Lower leg skin (tissue), 4 donors: ENCODE measurements at regions not wholly inside any gene's neighbourhood (a gene's known extent, or its start where the extent isn't known, plus 50 kb on each side); places are given as distances from the start of the nearest gene placed in this dataset.

Source experiments
- DNase-seq, 2 donors: peaks; one replicate each; pipeline ENCODE4 v3.0.0-alpha.2; 2019; ENCODE audit warnings: low spot score in 2 of 2
- H3K4me3 ChIP-seq: fragments of 200-600 bp; sonication (generic); 2 replicates; pipeline ENCODE4 v1.5.1; 2017; ENCODE audit warnings: mild to moderate bottlenecking, low read depth; ENCODE audit not compliant: poor library complexity, severe bottlenecking
- POLR2A ChIP-seq, 2 donors: fragments of 450-650 bp; IDR thresholded peaks; one replicate each; pipeline ENCODE4 v1.6.1; 2016 to 2017; ENCODE audit warnings: antibody characterized with exemption in 2 of 2, mild to moderate bottlenecking in 1 of 2, moderate library complexity in 1 of 2
- WGBS, 2 donors: methylation state at CpG; one replicate each; pipeline ENCODE4 v1.1.5; 2018; 5-methylcytosine and 5-hydroxymethylcytosine counted together
- intact Hi-C: fragments of 100-400 bp; cut with DNase I; formaldehyde crosslinking; loops from one replicate; pipeline ENCODE4 v1.15.0; 2023; ENCODE audit warnings: low total_unique reads
- TF ChIP-seq, protein P1 (sequence below), 3 donors: fragments of 450-650 bp; IDR thresholded peaks; one replicate each; pipeline ENCODE4 v1.5.1; 2016; ENCODE audit warnings: antibody characterized with exemption in 3 of 3, mild to moderate bottlenecking in 3 of 3, moderate library complexity in 2 of 3

DNA sequence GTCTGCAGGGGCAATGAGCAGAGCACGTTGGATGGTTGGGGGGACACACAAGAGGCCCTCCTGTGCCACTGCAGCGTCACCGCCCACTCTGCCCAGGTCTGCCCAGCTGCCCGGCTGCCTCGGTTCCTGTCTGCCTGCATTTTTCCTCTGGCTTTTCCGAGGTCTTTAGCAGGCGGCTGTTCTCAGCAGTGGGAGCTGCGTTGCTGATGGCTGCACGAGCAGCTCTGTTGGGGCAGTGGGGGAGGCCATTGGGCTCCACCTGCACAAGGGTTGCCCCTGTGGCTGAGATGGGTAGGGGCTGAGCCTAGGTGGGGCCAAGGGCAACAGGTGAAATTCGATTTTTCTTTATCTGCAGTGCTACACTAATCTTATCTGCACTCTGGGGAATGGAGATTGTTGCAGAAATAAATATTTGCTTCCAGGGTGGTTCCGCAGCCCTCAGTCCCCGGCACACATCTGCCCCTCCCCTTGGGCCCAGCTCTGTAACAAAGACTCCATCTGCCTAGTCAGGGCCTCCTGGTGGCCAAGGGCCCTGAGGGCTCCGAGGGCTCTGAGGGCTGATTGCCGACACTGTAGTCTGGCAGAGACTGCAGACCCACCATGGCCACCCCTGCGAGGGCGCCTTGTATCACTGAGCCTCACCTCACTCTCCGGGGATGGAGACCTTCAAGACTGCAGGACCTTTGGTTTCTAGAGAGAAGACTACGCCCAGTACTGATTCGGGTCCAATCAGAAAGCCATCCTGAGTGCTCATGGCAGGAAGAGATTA is 141.7 kb upstream of the SHH start:
- no peak for DNase-seq
- TF ChIP-seq, protein P1, sequence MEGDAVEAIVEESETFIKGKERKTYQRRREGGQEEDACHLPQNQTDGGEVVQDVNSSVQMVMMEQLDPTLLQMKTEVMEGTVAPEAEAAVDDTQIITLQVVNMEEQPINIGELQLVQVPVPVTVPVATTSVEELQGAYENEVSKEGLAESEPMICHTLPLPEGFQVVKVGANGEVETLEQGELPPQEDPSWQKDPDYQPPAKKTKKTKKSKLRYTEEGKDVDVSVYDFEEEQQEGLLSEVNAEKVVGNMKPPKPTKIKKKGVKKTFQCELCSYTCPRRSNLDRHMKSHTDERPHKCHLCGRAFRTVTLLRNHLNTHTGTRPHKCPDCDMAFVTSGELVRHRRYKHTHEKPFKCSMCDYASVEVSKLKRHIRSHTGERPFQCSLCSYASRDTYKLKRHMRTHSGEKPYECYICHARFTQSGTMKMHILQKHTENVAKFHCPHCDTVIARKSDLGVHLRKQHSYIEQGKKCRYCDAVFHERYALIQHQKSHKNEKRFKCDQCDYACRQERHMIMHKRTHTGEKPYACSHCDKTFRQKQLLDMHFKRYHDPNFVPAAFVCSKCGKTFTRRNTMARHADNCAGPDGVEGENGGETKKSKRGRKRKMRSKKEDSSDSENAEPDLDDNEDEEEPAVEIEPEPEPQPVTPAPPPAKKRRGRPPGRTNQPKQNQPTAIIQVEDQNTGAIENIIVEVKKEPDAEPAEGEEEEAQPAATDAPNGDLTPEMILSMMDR (IDR thresholded peaks at IDR 0.05) = no peak
- no peak for TF ChIP-seq POLR2A (IDR thresholded peaks at IDR 0.05)
- 73 to 77% methylated on average over 15 to 16 of the region's 19 CpGs for WGBS, 2 donors
- intact Hi-C loops = no loop called here
- H3K4me3 ChIP-seq = no peak overlapping the region

GRCh38 chr7:155953501-155953778 is 141.2 kb upstream of the SHH start:
- WGBS, 2 donors = 48 to 62% methylated on average over 5 of the region's 5 CpGs
- DNase-seq = no peak
- TF ChIP-seq, protein P1 (IDR thresholded peaks at IDR 0.05) = no peak
- no peak for TF ChIP-seq POLR2A (IDR thresholded peaks at IDR 0.05)
- intact Hi-C loops = no loop called here
- H3K4me3 ChIP-seq = no peak overlapping the region

GRCh38 chr7:155951554-155952158 is 139.4 kb upstream of the SHH start:
- H3K4me3 ChIP-seq = no peak overlapping the region
- DNase-seq = no peak
- WGBS, 2 donors = 72 to 80% methylated on average over 21 of the region's 21 CpGs
- TF ChIP-seq POLR2A (IDR thresholded peaks at IDR 0.05) = no peak
- TF ChIP-seq, protein P1 (IDR thresholded peaks at IDR 0.05) = no peak
- intact Hi-C loops = no loop called here

DNA sequence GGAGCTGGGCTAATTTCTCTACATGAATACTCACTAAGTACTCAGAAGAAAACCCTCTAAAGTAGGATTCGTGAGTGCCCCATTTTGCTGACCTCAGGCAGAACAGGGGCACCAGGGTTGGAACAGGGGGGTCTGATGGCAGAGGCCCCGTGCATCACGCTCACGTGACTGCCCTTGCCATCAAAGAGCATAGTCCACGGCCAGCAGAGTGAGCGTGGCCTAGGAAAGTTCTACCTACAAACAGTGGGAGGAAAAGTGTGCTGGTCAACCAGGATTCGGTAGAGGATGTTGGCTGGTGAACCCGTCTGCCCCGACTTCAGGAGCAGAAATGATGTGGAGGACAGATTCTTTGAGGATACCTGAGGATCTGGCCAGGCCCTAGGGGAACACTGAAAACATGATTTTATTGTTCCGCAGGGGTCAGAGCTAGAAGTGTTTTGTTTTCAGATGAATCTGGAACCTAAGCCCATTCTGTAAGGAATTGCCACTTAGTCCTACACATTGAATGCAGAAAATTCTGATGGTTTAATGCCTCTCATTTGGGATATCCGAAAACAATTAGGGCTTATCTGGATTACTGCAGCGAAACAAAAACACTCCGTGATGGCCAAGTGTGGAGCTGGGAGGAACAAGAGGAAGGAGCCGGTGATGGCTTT is 138.8 kb upstream of the SHH start:
- intact Hi-C loops = no loop called here
- no peak for TF ChIP-seq POLR2A (IDR thresholded peaks at IDR 0.05)
- TF ChIP-seq, protein P1 (IDR thresholded peaks at IDR 0.05) = no peak
- 82 to 87% methylated on average over 14 of the region's 14 CpGs for WGBS, 2 donors
- H3K4me3 ChIP-seq = no peak overlapping the region
- DNase-seq = no peak

DNA sequence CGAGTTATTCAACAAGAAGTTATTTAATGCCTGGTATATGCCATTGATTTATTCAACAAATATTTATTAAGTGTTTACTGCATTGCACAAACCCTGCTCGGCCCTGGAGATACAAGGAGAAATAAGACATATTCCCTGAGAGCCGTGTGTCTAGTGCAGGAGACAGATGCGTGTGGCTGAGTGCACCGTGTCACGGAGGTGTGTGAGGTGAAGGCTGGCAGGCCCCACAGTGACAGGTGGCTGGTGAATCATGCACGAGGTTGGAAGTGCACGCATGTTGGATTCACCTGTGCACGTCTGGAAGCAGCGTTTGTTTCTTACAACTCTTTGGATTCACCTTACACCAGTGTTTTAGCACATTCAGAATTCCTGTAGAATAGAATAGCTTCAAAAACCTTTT is 136.6 kb upstream of the SHH start:
- DNase-seq = no peak
- TF ChIP-seq, protein P1 (IDR thresholded peaks at IDR 0.05) = no peak
- no peak for TF ChIP-seq POLR2A (IDR thresholded peaks at IDR 0.05)
- H3K4me3 ChIP-seq = no peak overlapping the region
- intact Hi-C loops = no loop called here
- 84 to 85% methylated on average over 10 of the region's 10 CpGs for WGBS, 2 donors
